ENCODE measurements at regions not wholly inside any gene's neighbourhood (a gene's known extent, or its start where the extent isn't known, plus 50 kb on each side); places are given as distances from the start of the nearest gene placed in this dataset.

GRCh38 chr13:53238261-53238660, 209.6 kb downstream of the OLFM4 start:
- Mint-ChIP-seq H3K4me1 (no peaks in the 10 kb centered on the region), H3K9me3 (no peaks in the 10 kb centered on the region), H3K27ac (no peak overlapping the region), H3K4me3 (no peak overlapping the region), H3K36me3 (ENCODE audit: low read depth) (no peaks in the 10 kb centered on the region), H3K27me3 (no peaks in the 10 kb centered on the region)
- DNase-seq: no peak
- POLR2A ChIA-PET: no interaction called here
- CTCF ChIA-PET: no interaction called here

GRCh38 chr13:53240401-53241025, 211.9 kb downstream of the OLFM4 start:
- no peaks in the 10 kb centered on the region for H3K36me3 Mint-ChIP-seq (ENCODE audit: low read depth)
- H3K27ac Mint-ChIP-seq: no peak overlapping the region
- ChIA-PET POLR2A (no interaction called here), CTCF (no interaction called here)
- H3K4me1 Mint-ChIP-seq: no peaks in the 10 kb centered on the region
- no peaks in the 10 kb centered on the region for H3K27me3 Mint-ChIP-seq
- no peaks in the 10 kb centered on the region for H3K9me3 Mint-ChIP-seq
- H3K4me3 Mint-ChIP-seq: no peak overlapping the region
- no peak for DNase-seq

GRCh38 chr13:53241891-53242348, 213.3 kb downstream of the OLFM4 start:
- H3K4me1 Mint-ChIP-seq: no peaks in the 10 kb centered on the region
- H3K27me3 Mint-ChIP-seq: no peaks in the 10 kb centered on the region
- no peak overlapping the region for H3K4me3 Mint-ChIP-seq
- H3K27ac Mint-ChIP-seq: no peak overlapping the region
- H3K9me3 Mint-ChIP-seq: no peaks in the 10 kb centered on the region
- H3K36me3 Mint-ChIP-seq (ENCODE audit: low read depth): no peaks in the 10 kb centered on the region
- DNase-seq: no peak
- ChIA-PET POLR2A (no interaction called here), CTCF (interaction anchor here (0.6 kb wide), 1 partner anchor 541 kb away, joined by 3 read pairs; no protein-coding TSS in a partner anchor)

- H3K36me3 Mint-ChIP-seq (ENCODE audit: low read depth): no peaks in the 10 kb centered on the region
- H3K27ac Mint-ChIP-seq: no peak overlapping the region
- H3K4me3 Mint-ChIP-seq: no peak overlapping the region
- no peaks in the 10 kb centered on the region for H3K9me3 Mint-ChIP-seq
- no peaks in the 10 kb centered on the region for H3K27me3 Mint-ChIP-seq
- H3K4me1 Mint-ChIP-seq: no peaks in the 10 kb centered on the region
- ChIA-PET POLR2A (no interaction called here), CTCF (interaction anchor here (0.7 kb wide), 1 partner anchor 10 kb away, joined by 3 read pairs; no protein-coding TSS in a partner anchor)
- no peak for DNase-seq
Measured at GRCh38 chr13:53249236-53249635, 220.6 kb downstream of the OLFM4 start.

GRCh38 chr13:53250272-53250875, 221.8 kb downstream of the OLFM4 start:
- no peak overlapping the region for H3K27ac Mint-ChIP-seq
- no peaks in the 10 kb centered on the region for H3K36me3 Mint-ChIP-seq (ENCODE audit: low read depth)
- CTCF ChIA-PET: no interaction called here
- peak; percentile 57 for DNase-seq
- no peaks in the 10 kb centered on the region for H3K4me1 Mint-ChIP-seq
- no peak overlapping the region for H3K4me3 Mint-ChIP-seq
- H3K9me3 Mint-ChIP-seq: no peaks in the 10 kb centered on the region
- no peaks in the 10 kb centered on the region for H3K27me3 Mint-ChIP-seq
- POLR2A ChIA-PET: interaction anchor here (0.8 kb wide), 1 partner anchor 237 kb away, joined by 8 read pairs; no protein-coding TSS in a partner anchor

GRCh38 chr13:53250977-53251376, 222.4 kb downstream of the OLFM4 start:
- no peak overlapping the region for H3K27ac Mint-ChIP-seq
- no peaks in the 10 kb centered on the region for H3K27me3 Mint-ChIP-seq
- DNase-seq: no peak
- H3K9me3 Mint-ChIP-seq: no peaks in the 10 kb centered on the region
- no peaks in the 10 kb centered on the region for H3K36me3 Mint-ChIP-seq (ENCODE audit: low read depth)
- ChIA-PET POLR2A (no interaction called here), CTCF (no interaction called here)
- no peak overlapping the region for H3K4me3 Mint-ChIP-seq
- H3K4me1 Mint-ChIP-seq: no peaks in the 10 kb centered on the region

GRCh38 chr13:53254500-53254899, 225.9 kb downstream of the OLFM4 start:
- CTCF ChIA-PET: no interaction called here
- H3K36me3 Mint-ChIP-seq (ENCODE audit: low read depth): no peaks in the 10 kb centered on the region
- H3K9me3 Mint-ChIP-seq: no peaks in the 10 kb centered on the region
- H3K27me3 Mint-ChIP-seq: no peaks in the 10 kb centered on the region
- POLR2A ChIA-PET: no interaction called here
- no peaks in the 10 kb centered on the region for H3K4me1 Mint-ChIP-seq
- H3K4me3 Mint-ChIP-seq: no peak overlapping the region
- no peak overlapping the region for H3K27ac Mint-ChIP-seq
- no peak for DNase-seq

- no peak for DNase-seq
- ChIA-PET CTCF (no interaction called here), POLR2A (no interaction called here)
Measured at GRCh38 chr13:53255795-53256194, 227.2 kb downstream of the OLFM4 start.

GRCh38 chr13:53260594-53260993, 232.0 kb downstream of the OLFM4 start:
- ChIA-PET CTCF (no interaction called here), POLR2A (no interaction called here)
- H3K27me3 Mint-ChIP-seq: no peaks in the 10 kb centered on the region

More at GRCh38 chr13:53255795-53256194, 227.2 kb downstream of the OLFM4 start:
- Mint-ChIP-seq H3K27ac (no peak overlapping the region), H3K4me3 (no peak overlapping the region), H3K9me3 (no peaks in the 10 kb centered on the region), H3K36me3 (ENCODE audit: low read depth) (no peaks in the 10 kb centered on the region), H3K4me1 (no peaks in the 10 kb centered on the region), H3K27me3 (no peaks in the 10 kb centered on the region)

GRCh38 chr13:53264751-53265385, 236.3 kb downstream of the OLFM4 start:
- no peak overlapping the region for H3K27ac Mint-ChIP-seq
- ChIA-PET CTCF (no interaction called here), POLR2A (no interaction called here)
- H3K36me3 Mint-ChIP-seq (ENCODE audit: low read depth): no peaks in the 10 kb centered on the region
- no peaks in the 10 kb centered on the region for H3K27me3 Mint-ChIP-seq
- DNase-seq: no peak
- no peaks in the 10 kb centered on the region for H3K4me1 Mint-ChIP-seq
- no peak overlapping the region for H3K4me3 Mint-ChIP-seq
- H3K9me3 Mint-ChIP-seq: no peaks in the 10 kb centered on the region

More at GRCh38 chr13:53260594-53260993, 232.0 kb downstream of the OLFM4 start:
- no peak overlapping the region for H3K4me3 Mint-ChIP-seq
- no peaks in the 10 kb centered on the region for H3K9me3 Mint-ChIP-seq
- no peak overlapping the region for H3K27ac Mint-ChIP-seq
- H3K36me3 Mint-ChIP-seq (ENCODE audit: low read depth): no peaks in the 10 kb centered on the region
- DNase-seq: no peak
- H3K4me1 Mint-ChIP-seq: no peaks in the 10 kb centered on the region

GRCh38 chr13:53266757-53267156, 238.1 kb downstream of the OLFM4 start:
- H3K4me3 Mint-ChIP-seq: no peak overlapping the region
- H3K27ac Mint-ChIP-seq: no peak overlapping the region
- no peak for DNase-seq
- ChIA-PET POLR2A (no interaction called here), CTCF (no interaction called here)
- no peaks in the 10 kb centered on the region for H3K9me3 Mint-ChIP-seq
- no peaks in the 10 kb centered on the region for H3K4me1 Mint-ChIP-seq
- no peaks in the 10 kb centered on the region for H3K27me3 Mint-ChIP-seq
- H3K36me3 Mint-ChIP-seq (ENCODE audit: low read depth): no peaks in the 10 kb centered on the region

- H3K27me3 Mint-ChIP-seq: no peaks in the 10 kb centered on the region
- H3K4me1 Mint-ChIP-seq: no peaks in the 10 kb centered on the region
- no peak for DNase-seq
- POLR2A ChIA-PET: no interaction called here
- no peak overlapping the region for H3K4me3 Mint-ChIP-seq
- no peaks in the 10 kb centered on the region for H3K36me3 Mint-ChIP-seq (ENCODE audit: low read depth)
- H3K27ac Mint-ChIP-seq: no peak overlapping the region
- CTCF ChIA-PET: no interaction called here
- no peaks in the 10 kb centered on the region for H3K9me3 Mint-ChIP-seq
Measured at GRCh38 chr13:53269634-53270033, 241.0 kb downstream of the OLFM4 start.

GRCh38 chr13:53272873-53273272, 244.3 kb downstream of the OLFM4 start:
- DNase-seq: no peak
- ChIA-PET POLR2A (no interaction called here), CTCF (no interaction called here)
- Mint-ChIP-seq H3K9me3 (no peaks in the 10 kb centered on the region), H3K36me3 (ENCODE audit: low read depth) (no peaks in the 10 kb centered on the region), H3K27ac (no peak overlapping the region), H3K4me3 (no peak overlapping the region), H3K27me3 (no peaks in the 10 kb centered on the region), H3K4me1 (no peaks in the 10 kb centered on the region)

- Mint-ChIP-seq H3K36me3 (ENCODE audit: low read depth) (no peaks in the 10 kb centered on the region), H3K4me1 (no peaks in the 10 kb centered on the region), H3K4me3 (no peak overlapping the region), H3K9me3 (no peaks in the 10 kb centered on the region), H3K27ac (no peak overlapping the region), H3K27me3 (no peaks in the 10 kb centered on the region)
- CTCF ChIA-PET: no interaction called here
- no peak for DNase-seq
- POLR2A ChIA-PET: no interaction called here
Measured at GRCh38 chr13:53276265-53276664, 247.7 kb downstream of the OLFM4 start.

Data from activated CD4-positive, alpha-beta T cell treated with anti-CD3 and anti-CD28 coated beads, Interleukin-2, amount 10 ng/mL, durations not matched to agents 7 days and 5 days (primary cell).